ENCODE measurements at regions not wholly inside any gene's neighbourhood (a gene's known extent, or its start where the extent isn't known, plus 50 kb on each side); places are given as distances from the start of the nearest gene placed in this dataset.
"Not testable (repeated sequence)": the region's sequence is repeated elsewhere in the genome, so short reads cannot be mapped to it uniquely, and the experiment has no call there.

- not testable (repeated sequence) for TF ChIP-seq CTCF (conservative IDR thresholded peaks at IDR 0.05); EZH2 (IDR thresholded peaks at IDR 0.05; ENCODE audit: low read depth)
Measured at GRCh38 chr17:77562361-77562760, 396.1 kb upstream of the TNRC6C start.
